SKM-1 (cell line): ENCODE measurements at regions not wholly inside any gene's neighbourhood (a gene's known extent, or its start where the extent isn't known, plus 50 kb on each side); places are given as distances from the start of the nearest gene placed in this dataset.

Experiments
- DNase-seq: peaks from one replicate; lab custom pipeline; 2025; ENCODE audit not compliant: unreplicated experiment; lab: John Stamatoyannopoulos, UW

GRCh38 chr16:52896478-52897164 lies 156.1 kb downstream of the CHD9NB start:
- no peak for DNase-seq

- no peak for DNase-seq
Measured at GRCh38 chr16:52874042-52874441, 178.7 kb downstream of the CHD9NB start.

GRCh38 chr16:52872731-52873130 lies 180.0 kb downstream of the CHD9NB start:
- DNase-seq = no peak

- DNase-seq = no peak
Measured at GRCh38 chr16:52871481-52871880, 181.2 kb downstream of the CHD9NB start.

GRCh38 chr16:52869243-52869642 lies 183.5 kb downstream of the CHD9NB start:
- DNase-seq = no peak

GRCh38 chr16:52863000-52863399 lies 189.7 kb downstream of the CHD9NB start:
- no peak for DNase-seq

GRCh38 chr16:52861614-52862022 lies 191.1 kb downstream of the CHD9NB start:
- no peak for DNase-seq

- no peak for DNase-seq
Measured at GRCh38 chr16:52855463-52855862, 197.2 kb downstream of the CHD9NB start.

GRCh38 chr16:52852978-52853377 lies 199.7 kb downstream of the CHD9NB start:
- DNase-seq = no peak

GRCh38 chr16:52851211-52851740 lies 201.4 kb downstream of the CHD9NB start:
- DNase-seq = no peak

- DNase-seq = no peak
Measured at GRCh38 chr16:52843381-52843780, 209.3 kb downstream of the CHD9NB start.

- DNase-seq = no peak
Measured at GRCh38 chr16:52837251-52837650, 215.4 kb downstream of the CHD9NB start.

- no peak for DNase-seq
Measured at GRCh38 chr16:52834736-52835465, 217.8 kb downstream of the CHD9NB start.

- no peak for DNase-seq
Measured at GRCh38 chr16:52832771-52833170, 219.9 kb downstream of the CHD9NB start.

GRCh38 chr16:52827456-52827855 lies 225.2 kb downstream of the CHD9NB start:
- DNase-seq = no peak

GRCh38 chr16:52825892-52826291 lies 226.8 kb downstream of the CHD9NB start:
- no peak for DNase-seq

- DNase-seq = no peak
Measured at GRCh38 chr16:52819808-52820207, 232.9 kb downstream of the CHD9NB start.

GRCh38 chr16:52819405-52819804 lies 233.3 kb downstream of the CHD9NB start:
- no peak for DNase-seq

GRCh38 chr16:52817696-52818095 lies 235.0 kb downstream of the CHD9NB start:
- no peak for DNase-seq

- DNase-seq = no peak
Measured at GRCh38 chr16:52816993-52817392, 235.7 kb downstream of the CHD9NB start.

GRCh38 chr16:52812678-52813556 lies 239.8 kb downstream of the CHD9NB start:
- no peak for DNase-seq
